ENCODE measurements at regions not wholly inside any gene's neighbourhood (a gene's known extent, or its start where the extent isn't known, plus 50 kb on each side); places are given as distances from the start of the nearest gene placed in this dataset.

DNA sequence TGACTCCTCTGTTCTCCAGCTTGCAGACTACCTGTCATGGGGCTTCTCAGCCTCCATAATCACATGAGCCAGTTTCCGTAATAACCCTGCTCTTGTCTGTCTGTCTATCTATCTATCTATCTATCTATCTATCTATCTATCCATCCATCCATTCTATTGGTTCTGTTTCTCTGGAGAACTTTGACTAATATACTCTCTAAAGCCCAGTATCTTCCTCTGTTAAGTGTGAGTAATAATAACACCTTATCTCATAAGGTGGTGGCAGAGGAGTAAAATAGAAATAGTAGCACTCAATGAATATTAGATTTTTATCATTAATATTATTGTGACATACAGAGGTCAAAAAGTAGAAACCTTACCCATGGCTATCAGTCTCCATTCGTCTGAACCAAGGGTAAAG is 177.9 kb upstream of the PGRMC2 start:
- no TSS peak for BruUV-seq (replicated peaks)
- in situ Hi-C loops (cut with HindIII; ENCODE audit: extremely low pct_ligation_motif_present, low pct_unique_long_range_greater_than_20kb) (no loop called here), intact Hi-C loops (cut with micrococcal nuclease; ENCODE audit: unreplicated experiment) (no loop called here)
- no peak overlapping the region for H3K9ac ChIP-seq (ENCODE audit: insufficient read depth, low read depth, low read length)
- no peak for DNase-seq (ENCODE audit: low spot score)
- no peak for ATAC-seq
- H2AFZ ChIP-seq (ENCODE audit: low read length) = no peak overlapping the region
- H3K4me1 ChIP-seq (ENCODE audit: insufficient read depth, low read length) = no peaks in the 10 kb centered on the region
- POLR2A ChIA-PET = no interaction called here
- H4K20me1 ChIP-seq (ENCODE audit: insufficient read depth, low read length) = no peaks in the 10 kb centered on the region
- no peaks in the 10 kb centered on the region for H3K36me3 ChIP-seq (replicated peaks in 1 of 2; ENCODE audit: control insufficient read depth in 1 of 2, insufficient read depth in 2 of 2, low read length in 2 of 2)
- no peaks in the 10 kb centered on the region for H3K79me2 ChIP-seq (ENCODE audit: insufficient read depth, low read length)
- H3K4me2 ChIP-seq (ENCODE audit: low read depth, low read length) = no peak overlapping the region
- no peak for FAIRE-seq
- no peaks in the 10 kb centered on the region for H3K27me3 ChIP-seq (ENCODE audit: control insufficient read depth in 1 of 2, insufficient read depth in 2 of 2, low read length in 2 of 2)
- CTCF ChIA-PET (ENCODE audit: low intra/inter-chr PET ratio, low total read pairs) = no interaction called here
- TF ChIP-seq SKI (IDR thresholded peaks at IDR 0.05; ENCODE audit: partially characterized antibody) = no peak
- TF ChIP-seq ZNF709 (CRISPR knock-in tag; IDR thresholded peaks at IDR 0.05) = no peak
- no peak for TF ChIP-seq ZNF569 (CRISPR knock-in tag; IDR thresholded peaks at IDR 0.05; ENCODE audit: borderline replicate concordance)
- no peak for TF ChIP-seq ZNF788 (CRISPR knock-in tag; IDR thresholded peaks at IDR 0.05; ENCODE audit: borderline replicate concordance)
- TF ChIP-seq, protein P1, sequence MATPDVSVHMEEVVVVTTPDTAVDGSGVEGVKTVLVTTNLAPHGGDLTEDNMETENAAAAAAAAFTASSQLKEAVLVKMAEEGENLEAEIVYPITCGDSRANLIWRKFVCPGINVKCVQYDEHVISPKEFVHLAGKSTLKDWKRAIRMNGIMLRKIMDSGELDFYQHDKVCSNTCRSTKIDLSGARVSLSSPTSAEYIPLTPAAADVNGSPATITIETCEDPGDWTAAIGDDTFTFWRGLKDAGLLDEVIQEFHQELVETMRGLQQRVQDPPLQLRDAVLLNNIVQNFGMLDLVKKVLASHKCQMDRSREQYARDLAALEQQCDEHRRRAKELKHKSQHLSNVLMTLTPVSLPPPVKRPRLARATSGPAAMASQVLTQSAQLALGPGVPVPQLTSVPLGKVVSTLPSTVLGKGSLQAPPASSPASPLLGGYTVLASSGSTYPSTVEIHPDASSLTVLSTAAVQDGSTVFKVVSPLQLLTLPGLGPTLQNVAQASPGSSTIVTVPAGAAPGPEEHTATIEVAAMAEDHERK (CRISPR knock-in tag; IDR thresholded peaks at IDR 0.05; ENCODE audit: low read depth) = no peak
- TF ChIP-seq, protein P2, sequence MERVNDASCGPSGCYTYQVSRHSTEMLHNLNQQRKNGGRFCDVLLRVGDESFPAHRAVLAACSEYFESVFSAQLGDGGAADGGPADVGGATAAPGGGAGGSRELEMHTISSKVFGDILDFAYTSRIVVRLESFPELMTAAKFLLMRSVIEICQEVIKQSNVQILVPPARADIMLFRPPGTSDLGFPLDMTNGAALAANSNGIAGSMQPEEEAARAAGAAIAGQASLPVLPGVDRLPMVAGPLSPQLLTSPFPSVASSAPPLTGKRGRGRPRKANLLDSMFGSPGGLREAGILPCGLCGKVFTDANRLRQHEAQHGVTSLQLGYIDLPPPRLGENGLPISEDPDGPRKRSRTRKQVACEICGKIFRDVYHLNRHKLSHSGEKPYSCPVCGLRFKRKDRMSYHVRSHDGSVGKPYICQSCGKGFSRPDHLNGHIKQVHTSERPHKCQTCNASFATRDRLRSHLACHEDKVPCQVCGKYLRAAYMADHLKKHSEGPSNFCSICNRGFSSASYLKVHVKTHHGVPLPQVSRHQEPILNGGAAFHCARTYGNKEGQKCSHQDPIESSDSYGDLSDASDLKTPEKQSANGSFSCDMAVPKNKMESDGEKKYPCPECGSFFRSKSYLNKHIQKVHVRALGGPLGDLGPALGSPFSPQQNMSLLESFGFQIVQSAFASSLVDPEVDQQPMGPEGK (CRISPR knock-in tag; IDR thresholded peaks at IDR 0.05) = no peak
- no peak for TF ChIP-seq RFXANK (CRISPR knock-in tag; IDR thresholded peaks at IDR 0.05)
- TF ChIP-seq, protein P3, sequence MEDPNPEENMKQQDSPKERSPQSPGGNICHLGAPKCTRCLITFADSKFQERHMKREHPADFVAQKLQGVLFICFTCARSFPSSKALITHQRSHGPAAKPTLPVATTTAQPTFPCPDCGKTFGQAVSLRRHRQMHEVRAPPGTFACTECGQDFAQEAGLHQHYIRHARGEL (CRISPR knock-in tag; IDR thresholded peaks at IDR 0.05) = no peak
- no peak for TF ChIP-seq ARNTL (CRISPR knock-in tag; IDR thresholded peaks at IDR 0.05)
- no peak for TF ChIP-seq TAF1 (CRISPR knock-in tag; IDR thresholded peaks at IDR 0.05)
- TF ChIP-seq SOX6 (IDR thresholded peaks at IDR 0.05) = no peak
- no peak for TF ChIP-seq SOX6 (CRISPR knock-in tag; IDR thresholded peaks at IDR 0.05)
- TF ChIP-seq NR3C1 (CRISPR knock-in tag; IDR thresholded peaks at IDR 0.05) = no peak
- TF ChIP-seq, protein P4, sequence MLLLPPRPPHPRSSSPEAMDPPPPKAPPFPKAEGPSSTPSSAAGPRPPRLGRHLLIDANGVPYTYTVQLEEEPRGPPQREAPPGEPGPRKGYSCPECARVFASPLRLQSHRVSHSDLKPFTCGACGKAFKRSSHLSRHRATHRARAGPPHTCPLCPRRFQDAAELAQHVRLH (CRISPR knock-in tag; IDR thresholded peaks at IDR 0.05; ENCODE audit: borderline replicate concordance, low read depth) = no peak
- TF ChIP-seq MXD4 (CRISPR knock-in tag; IDR thresholded peaks at IDR 0.05) = no peak
- TF ChIP-seq DNMT1 (CRISPR knock-in tag; IDR thresholded peaks at IDR 0.05) = no peak
- no peak for TF ChIP-seq POLR2AphosphoS5 (IDR thresholded peaks at IDR 0.05; ENCODE audit: low read depth, low read length)
- TF ChIP-seq ZNF17 (CRISPR knock-in tag; IDR thresholded peaks at IDR 0.05) = no peak
- TF ChIP-seq, protein P5, sequence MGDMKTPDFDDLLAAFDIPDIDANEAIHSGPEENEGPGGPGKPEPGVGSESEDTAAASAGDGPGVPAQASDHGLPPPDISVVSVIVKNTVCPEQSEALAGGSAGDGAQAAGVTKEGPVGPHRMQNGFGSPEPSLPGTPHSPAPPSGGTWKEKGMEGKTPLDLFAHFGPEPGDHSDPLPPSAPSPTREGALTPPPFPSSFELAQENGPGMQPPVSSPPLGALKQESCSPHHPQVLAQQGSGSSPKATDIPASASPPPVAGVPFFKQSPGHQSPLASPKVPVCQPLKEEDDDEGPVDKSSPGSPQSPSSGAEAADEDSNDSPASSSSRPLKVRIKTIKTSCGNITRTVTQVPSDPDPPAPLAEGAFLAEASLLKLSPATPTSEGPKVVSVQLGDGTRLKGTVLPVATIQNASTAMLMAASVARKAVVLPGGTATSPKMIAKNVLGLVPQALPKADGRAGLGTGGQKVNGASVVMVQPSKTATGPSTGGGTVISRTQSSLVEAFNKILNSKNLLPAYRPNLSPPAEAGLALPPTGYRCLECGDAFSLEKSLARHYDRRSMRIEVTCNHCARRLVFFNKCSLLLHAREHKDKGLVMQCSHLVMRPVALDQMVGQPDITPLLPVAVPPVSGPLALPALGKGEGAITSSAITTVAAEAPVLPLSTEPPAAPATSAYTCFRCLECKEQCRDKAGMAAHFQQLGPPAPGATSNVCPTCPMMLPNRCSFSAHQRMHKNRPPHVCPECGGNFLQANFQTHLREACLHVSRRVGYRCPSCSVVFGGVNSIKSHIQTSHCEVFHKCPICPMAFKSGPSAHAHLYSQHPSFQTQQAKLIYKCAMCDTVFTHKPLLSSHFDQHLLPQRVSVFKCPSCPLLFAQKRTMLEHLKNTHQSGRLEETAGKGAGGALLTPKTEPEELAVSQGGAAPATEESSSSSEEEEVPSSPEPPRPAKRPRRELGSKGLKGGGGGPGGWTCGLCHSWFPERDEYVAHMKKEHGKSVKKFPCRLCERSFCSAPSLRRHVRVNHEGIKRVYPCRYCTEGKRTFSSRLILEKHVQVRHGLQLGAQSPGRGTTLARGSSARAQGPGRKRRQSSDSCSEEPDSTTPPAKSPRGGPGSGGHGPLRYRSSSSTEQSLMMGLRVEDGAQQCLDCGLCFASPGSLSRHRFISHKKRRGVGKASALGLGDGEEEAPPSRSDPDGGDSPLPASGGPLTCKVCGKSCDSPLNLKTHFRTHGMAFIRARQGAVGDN (CRISPR knock-in tag; IDR thresholded peaks at IDR 0.05) = no peak
- TF ChIP-seq ZNF333 (CRISPR knock-in tag; IDR thresholded peaks at IDR 0.05; ENCODE audit: borderline replicate concordance) = no peak
- no peak overlapping the region for H3K27ac ChIP-seq (ENCODE audit: extremely low read length, insufficient read depth, low read length)
- 20% methylated on average over 2 of the region's 2 CpGs for WGBS (ENCODE audit: low lambda C conversion rate)
- no peak overlapping the region for H3K4me3 ChIP-seq (replicated peaks in 1 of 3; ENCODE audit: insufficient read depth in 1 of 3, low read depth in 2 of 3, low read length in 3 of 3)
- no peaks in the 10 kb centered on the region for H3K9me3 ChIP-seq (ENCODE audit: low read length)

Data from HepG2 (cell line).